Stimulated activated CD4-positive, alpha-beta T cell treated with anti-CD3 and anti-CD28 coated beads, Interleukin-2, amount 100 ng/mL, for 24 hours (primary cell): ENCODE measurements at regions not wholly inside any gene's neighbourhood (a gene's known extent, or its start where the extent isn't known, plus 50 kb on each side); places are given as distances from the start of the nearest gene placed in this dataset.
"Not testable (repeated sequence)": the region's sequence is repeated elsewhere in the genome, so short reads cannot be mapped to it uniquely, and the experiment has no call there.

ENCODE experiments used
- DNase-seq, 2 donors: peaks; one replicate each; pipeline ENCODE4 v3.0.0-alpha.2; 2020

DNA sequence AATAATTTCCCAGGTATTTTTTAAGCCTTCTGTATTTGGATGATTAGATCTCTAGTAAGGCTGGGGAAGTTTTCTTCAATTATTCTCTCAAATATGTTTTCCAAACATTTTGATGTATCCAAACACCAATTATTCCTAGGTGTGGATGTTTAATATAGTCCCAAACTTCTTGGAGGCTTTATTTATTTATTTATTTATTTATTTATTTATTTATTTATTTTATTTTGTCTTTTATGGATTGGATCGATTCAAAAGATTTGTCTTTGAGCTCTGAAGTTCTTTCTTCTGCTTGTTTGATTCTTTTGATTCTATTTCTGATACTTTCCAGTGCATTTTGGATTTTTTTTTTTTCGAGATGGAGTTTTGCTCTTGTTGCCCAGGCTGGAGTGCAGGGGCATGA is 2267.9 kb upstream of the RAG2 start:
- no peak for DNase-seq

- no peak for DNase-seq
Measured at GRCh38 chr11:38842991-38843390, 2245.0 kb upstream of the RAG2 start.

DNA sequence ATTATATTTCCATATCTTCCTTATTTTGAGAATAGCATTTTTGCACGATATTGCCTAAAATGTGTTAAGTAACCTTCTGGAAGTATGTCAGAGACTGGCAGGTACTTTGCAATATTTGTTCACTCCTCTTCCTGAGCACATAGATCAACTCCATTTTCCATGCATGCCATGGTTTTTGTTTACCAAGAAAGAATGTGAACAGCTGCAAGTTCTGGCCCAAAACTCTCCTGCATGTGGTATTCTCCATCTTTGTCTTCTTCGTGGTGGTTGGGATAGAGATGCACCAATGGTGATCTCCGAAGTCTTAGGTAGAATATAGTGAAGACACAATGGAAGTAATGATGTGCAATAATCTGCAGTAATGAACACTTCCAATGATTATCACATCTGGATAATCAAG is 2241.0 kb upstream of the RAG2 start:
- no peak for DNase-seq

GRCh38 chr11:38835966-38836365 is 2237.9 kb upstream of the RAG2 start:
- no peak for DNase-seq

- no peak for DNase-seq
Measured at GRCh38 chr11:38824573-38824972, 2226.5 kb upstream of the RAG2 start.

DNA sequence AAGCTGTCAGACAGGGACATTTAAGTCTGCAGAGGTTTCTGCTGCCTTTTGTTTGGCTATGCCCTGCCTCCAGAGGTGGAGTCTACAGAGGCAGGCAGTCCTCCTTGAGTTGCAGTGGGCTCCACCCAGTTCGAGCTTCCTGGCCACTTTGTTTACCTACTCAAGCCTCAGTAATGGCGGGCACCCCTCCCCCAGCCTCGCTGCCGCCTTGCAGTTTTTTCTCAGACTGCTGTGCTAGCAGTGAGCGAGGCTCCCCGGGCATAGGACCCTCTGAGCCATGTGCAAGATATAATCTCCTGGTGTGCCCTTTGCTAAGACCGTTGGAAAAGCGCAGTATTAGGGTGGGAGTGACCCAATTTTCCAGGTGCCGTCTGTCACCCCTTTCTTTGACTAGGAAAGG is 2223.8 kb upstream of the RAG2 start:
- not testable (repeated sequence) for DNase-seq

DNA sequence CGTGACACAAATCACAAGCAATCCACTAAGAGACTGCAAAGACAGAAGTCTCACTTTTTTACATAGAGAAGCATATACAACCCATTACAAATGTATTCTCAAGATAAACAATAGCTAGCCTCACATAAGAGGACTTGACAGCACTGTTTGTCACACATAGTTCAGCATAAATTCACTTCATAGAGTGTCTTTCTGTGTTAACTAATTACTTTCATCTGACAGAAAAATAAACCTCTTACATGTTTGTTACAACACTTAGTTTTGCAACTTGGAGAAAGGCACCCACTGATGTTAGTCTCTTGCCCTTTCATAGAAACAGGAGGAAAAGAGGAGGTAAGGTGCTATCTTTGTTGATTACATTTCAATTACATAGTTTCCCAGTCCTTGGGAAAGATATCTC is 2221.9 kb upstream of the RAG2 start:
- no peak for DNase-seq

DNA sequence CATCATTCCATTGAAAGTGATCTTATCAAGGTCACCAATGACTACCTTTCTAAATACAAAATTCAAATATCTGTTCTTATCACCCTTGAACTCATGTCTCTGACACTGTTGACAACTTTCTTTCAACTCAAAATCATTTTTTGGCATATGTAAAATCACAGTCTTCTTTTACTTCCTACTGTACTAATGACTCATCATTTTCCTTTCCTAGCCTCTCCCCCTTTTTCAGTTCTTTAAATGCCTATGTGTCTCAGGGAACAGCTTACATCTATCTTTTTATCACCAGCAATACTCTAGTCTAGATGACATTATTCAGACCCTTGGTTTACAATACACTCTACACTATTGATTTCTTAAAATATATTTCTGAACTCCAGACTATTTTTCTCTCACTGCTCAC is 2220.7 kb upstream of the RAG2 start:
- DNase-seq: no peak

DNA sequence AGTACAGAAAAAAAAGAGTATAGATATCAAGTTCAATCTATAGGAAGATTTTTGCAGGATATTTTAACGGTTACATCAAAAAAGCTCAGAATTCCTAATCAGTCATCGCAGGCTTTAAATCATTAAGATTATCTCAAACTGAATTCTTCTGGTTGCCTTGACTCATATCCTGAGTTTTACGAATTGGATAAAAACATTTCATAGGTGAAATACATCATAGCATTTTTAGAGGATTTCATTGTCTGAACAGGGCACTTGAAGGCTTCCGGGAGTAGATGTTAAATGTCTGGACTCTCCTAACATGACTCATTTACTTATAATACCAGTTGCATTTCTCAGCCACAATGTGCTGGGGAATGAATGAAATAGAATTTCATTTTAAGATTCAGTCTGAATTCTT is 2216.6 kb upstream of the RAG2 start:
- no peak for DNase-seq

DNA sequence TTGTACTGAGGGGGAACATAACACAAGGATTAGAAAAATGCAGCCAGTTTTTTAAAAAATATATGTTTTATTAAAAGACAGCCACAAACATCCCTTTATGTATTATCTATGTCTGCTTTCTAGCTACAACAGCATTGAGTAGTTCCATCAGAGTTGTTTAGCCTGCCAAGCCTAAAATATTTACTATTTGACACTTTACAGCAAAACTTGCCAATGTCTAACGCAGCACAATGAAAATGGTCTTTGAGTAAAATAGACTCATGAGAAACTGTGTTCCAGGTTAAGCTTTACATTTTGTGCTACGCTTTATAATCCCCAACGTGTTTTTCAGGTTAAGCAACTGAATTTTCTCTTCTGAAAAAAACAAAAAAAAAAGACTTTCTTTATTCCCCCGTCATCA is 2211.5 kb upstream of the RAG2 start:
- no peak for DNase-seq

GRCh38 chr11:38796281-38796680 is 2198.2 kb upstream of the RAG2 start:
- DNase-seq: no peak

DNA sequence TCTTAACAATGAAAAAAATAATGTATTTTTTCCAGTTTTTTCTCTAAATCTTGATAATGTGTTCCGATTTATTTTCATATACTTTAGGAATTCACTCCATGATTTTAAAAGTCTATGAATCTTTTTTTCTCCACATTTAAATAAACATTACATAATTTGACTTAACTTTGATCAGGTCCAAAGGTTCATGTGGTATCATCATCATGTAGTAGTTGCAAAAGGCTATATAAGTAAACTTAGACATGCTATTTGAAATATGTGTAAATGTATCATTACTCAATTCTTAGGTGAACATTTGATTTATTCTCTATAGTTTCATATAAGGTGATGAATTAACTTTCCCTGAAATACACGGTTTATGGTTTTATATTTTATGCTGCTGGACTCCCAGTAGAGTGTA is 2197.0 kb upstream of the RAG2 start:
- no peak for DNase-seq

GRCh38 chr11:38791346-38791961 is 2193.4 kb upstream of the RAG2 start:
- no peak for DNase-seq

DNA sequence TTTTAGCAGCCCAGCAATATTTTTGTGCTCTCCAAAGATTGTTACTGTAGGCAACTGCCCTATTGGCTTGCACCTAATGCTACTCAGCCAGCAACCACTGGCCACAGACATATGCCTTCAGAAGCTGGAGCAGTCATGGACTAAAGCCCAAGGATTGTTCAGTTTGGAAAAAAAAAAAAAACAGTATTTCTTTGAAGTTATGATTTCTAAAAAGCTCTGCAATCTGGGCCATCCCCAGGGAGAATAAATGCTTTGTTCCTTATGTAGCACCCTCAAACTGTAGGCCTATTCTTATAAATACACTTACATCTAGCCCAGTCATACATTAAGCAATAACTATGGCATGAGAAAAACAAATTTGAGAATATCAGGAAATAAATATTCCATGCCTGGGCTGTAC is 2190.5 kb upstream of the RAG2 start:
- DNase-seq: no peak

DNA sequence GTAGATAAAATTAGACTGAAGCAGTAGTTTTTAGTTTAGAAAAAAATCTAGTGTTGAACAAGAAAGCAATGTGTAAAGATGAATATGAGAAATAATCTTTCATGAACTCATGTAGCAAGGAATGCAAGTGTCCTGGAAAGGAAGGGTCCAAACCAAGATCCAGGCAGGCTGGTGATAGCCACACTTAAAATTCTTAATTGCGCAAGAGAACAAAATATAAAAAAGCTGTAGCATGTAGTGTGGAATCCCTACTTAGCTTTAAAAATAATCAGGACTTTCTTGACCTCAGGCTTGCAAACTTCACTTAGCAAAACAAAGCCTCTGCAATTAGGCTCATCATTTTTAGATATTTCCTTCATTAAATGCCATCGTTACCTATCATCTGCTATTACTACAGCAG is 2186.1 kb upstream of the RAG2 start:
- DNase-seq: no peak

- DNase-seq: no peak
Measured at GRCh38 chr11:38766796-38767195, 2168.8 kb upstream of the RAG2 start.

GRCh38 chr11:38759394-38759793 is 2161.4 kb upstream of the RAG2 start:
- no peak for DNase-seq

GRCh38 chr11:38756537-38756936 is 2158.5 kb upstream of the RAG2 start:
- DNase-seq: no peak

GRCh38 chr11:38751421-38751820 is 2153.4 kb upstream of the RAG2 start:
- DNase-seq: no peak

- DNase-seq: not testable (repeated sequence)
Measured at GRCh38 chr11:38746516-38746915, 2148.5 kb upstream of the RAG2 start.

DNA sequence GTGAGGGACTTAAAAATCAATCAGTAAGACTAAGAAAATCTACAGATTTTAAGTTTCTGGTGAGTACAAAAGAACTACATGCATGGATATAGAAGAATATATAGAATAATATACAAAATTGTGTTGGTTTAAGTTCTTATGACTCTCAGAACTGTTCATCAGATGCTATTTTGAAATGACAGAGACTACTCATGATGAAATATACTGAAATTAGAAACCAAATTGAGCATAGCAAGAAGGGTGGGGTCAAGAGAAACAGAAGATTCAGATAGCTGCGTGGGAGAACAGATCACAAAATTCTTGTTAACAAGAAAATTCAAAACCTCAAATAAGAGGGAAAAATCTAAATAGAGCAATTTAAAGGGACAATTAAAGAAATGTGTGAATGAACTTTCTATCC is 2125.3 kb upstream of the RAG2 start:
- DNase-seq: no peak

DNA sequence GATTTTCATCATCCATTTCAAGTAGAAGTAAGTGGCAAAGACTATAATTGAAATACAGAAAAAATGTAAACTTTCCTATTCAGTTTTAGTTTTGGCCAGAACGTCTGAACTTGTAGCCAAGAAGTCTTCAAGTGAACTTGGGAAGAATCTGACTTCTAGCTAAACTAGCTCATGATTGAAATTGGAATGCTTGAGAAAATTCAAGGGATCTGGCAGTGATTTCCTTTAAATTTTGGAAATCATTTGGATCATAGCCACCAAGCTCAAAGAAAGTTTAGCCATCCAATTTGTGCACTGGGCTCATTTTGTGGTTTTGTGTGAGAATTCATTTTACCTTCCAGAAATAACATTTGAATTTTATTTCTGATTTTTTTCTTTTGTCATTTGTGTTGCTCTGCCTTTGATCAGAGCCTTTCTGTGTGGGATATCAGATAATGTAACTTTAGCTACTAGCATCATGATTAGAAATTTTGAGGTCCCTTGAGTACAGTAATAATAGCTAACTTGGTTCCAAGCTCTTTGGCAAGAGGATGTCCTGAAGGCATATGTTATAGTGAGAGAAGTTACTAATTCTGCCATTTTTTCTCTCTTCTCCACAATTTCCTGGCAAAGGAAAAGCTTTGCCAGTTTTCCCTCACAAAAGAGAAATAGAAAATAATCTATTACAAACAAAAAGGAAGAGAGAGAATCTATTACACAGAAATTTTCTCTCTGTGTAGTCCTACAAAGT is 2123.7 kb upstream of the RAG2 start:
- DNase-seq: no peak

DNA sequence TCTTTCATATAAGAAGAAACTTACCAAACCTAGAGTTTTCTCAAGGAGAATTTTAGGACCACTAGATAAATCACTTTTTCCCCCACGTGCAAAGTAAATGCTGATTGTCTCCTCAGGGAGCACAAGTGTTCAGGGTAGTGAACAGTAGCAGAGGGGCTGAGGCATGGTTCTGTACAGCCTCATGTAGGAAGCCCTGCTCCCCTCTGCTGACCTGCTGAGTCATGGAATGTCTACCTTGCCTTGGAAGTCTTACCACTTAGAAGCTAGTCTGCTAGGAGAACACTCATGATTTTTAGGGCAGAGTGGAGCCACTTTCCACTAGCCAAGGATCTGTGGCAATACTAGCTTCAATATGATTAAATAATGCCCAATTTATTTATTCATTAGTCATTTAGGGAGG is 2120.6 kb upstream of the RAG2 start:
- no peak for DNase-seq

GRCh38 chr11:38718049-38718448 is 2120.0 kb upstream of the RAG2 start:
- DNase-seq: no peak

DNA sequence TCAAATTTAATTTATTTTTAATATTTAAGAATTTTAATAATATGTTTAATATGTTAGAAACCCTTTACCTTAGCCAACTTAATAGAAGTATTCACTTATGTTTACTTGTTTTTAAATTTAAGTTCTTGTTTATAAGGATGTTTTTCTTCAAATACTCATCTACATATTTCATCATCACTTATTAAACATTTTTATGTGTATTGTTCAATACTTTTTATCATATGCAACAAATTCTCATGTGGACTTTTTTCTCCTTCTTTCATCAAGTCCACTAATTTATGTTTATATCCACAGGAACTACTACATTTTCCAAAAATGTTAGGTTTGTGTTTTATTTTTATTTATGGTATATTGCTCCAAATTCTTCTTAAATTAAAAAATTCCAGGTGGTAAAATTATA is 2113.1 kb upstream of the RAG2 start:
- no peak for DNase-seq
